PC-3 (cell line): ENCODE measurements at regions not wholly inside any gene's neighbourhood (a gene's known extent, or its start where the extent isn't known, plus 50 kb on each side); places are given as distances from the start of the nearest gene placed in this dataset.

Experiments
- ATAC-seq: fragments of 200-7000 bp; cut with Tn5 transposase; 2 replicates; pipeline ENCODE4 v1.9.1; 2020; ENCODE audit warnings: mild to moderate bottlenecking, moderate library complexity
- BruUV-seq: library from RNA; stranded (reverse); fragments of 400-500 nt; replicated peaks from 2 replicates; lab custom pipeline; 2021; lab: Mats Ljungman, UMichigan
- CTCF ChIA-PET: fragments of 300-600 bp; sonication (Branson Sonifier 250); formaldehyde crosslinking; loops from one replicate; lab custom pipeline; 2022; ENCODE audit warnings: antibody characterized with exemption; lab: Charles Lee
- POLR2A ChIA-PET: fragments of 300-600 bp; sonication (Branson Sonifier 250); formaldehyde crosslinking; loops from one replicate; lab custom pipeline; 2022; ENCODE audit warnings: antibody characterized with exemption; ENCODE audit not compliant: unreplicated experiment; lab: Charles Lee
- DNase-seq: peaks from one replicate; pipeline ENCODE4 v3.0.0-alpha.2; 2015
- H2AFZ ChIP-seq: fragments of 300-600 bp; sonication (generic); 2 replicates; pipeline ENCODE4 v1.6.0; 2016; ENCODE audit warnings: antibody characterized with exemption, low read length
- H3F3A ChIP-seq: fragments of 300-600 bp; sonication (generic); one replicate; pipeline ENCODE4 v1.6.0; 2017; ENCODE audit warnings: antibody characterized with exemption, low read length, control low read depth, mild to moderate bottlenecking; ENCODE audit not compliant: unreplicated experiment
- H3K27ac ChIP-seq: fragments of 300-600 bp; sonication (generic); 2 replicates; pipeline ENCODE4 v1.5.1; 2016; ENCODE audit warnings: mild to moderate bottlenecking, low read length
- H3K27me3 ChIP-seq: fragments of 300-600 bp; sonication (generic); 2 replicates; pipeline ENCODE4 v1.6.1; 2016; ENCODE audit warnings: low read length, mixed read lengths
- H3K36me3 ChIP-seq: fragments of 300-600 bp; sonication (generic); 2 replicates; pipeline ENCODE4 v1.6.1; 2016; ENCODE audit warnings: low read depth, mixed run types, low read length, mixed read lengths
- H3K4me1 ChIP-seq: fragments of 300-600 bp; sonication (generic); 2 replicates; pipeline ENCODE4 v1.5.1; 2016; ENCODE audit warnings: low read length; ENCODE audit not compliant: insufficient read depth
- H3K4me2 ChIP-seq: fragments of 300-600 bp; sonication (generic); 2 replicates; pipeline ENCODE4 v1.6.0; 2016; ENCODE audit warnings: low read length
- H3K4me3 ChIP-seq: fragments of 300-600 bp; sonication (generic); 2 replicates; pipeline ENCODE4 v1.5.1; 2016; ENCODE audit warnings: mild to moderate bottlenecking, low read length, mixed read lengths
- H3K79me2 ChIP-seq: fragments of 300-600 bp; sonication (generic); 2 replicates; pipeline ENCODE4 v1.6.1; 2017; ENCODE audit warnings: low read length, mixed read lengths
- H3K9ac ChIP-seq: fragments of 300-600 bp; sonication (generic); 2 replicates; pipeline ENCODE4 v1.6.0; 2016; ENCODE audit warnings: mild to moderate bottlenecking, low read length
- H3K9me2 ChIP-seq: fragments of 300-600 bp; sonication (generic); replicated peaks from 2 replicates; pipeline ENCODE4 v1.6.1; 2016; ENCODE audit warnings: mixed run types, low read length, mixed read lengths
- H3K9me3 ChIP-seq: fragments of 300-600 bp; sonication (generic); 2 replicates; pipeline ENCODE4 v1.6.1; 2016; ENCODE audit warnings: low read length, mixed read lengths
- H4K20me1 ChIP-seq: fragments of 300-600 bp; sonication (generic); 2 replicates; pipeline ENCODE4 v1.6.1; 2016; ENCODE audit warnings: low read length, mixed read lengths
- CTCF ChIP-seq: fragments of 300-600 bp; sonication (generic); conservative IDR thresholded peaks from 2 replicates; pipeline ENCODE4 v1.5.1; 2017; ENCODE audit warnings: antibody characterized with exemption, low read depth, mild to moderate bottlenecking, low read length
- EZH2 ChIP-seq: fragments of 300-600 bp; sonication (generic); IDR thresholded peaks from one replicate; pipeline ENCODE4 v1.6.1; 2017; ENCODE audit warnings: antibody characterized with exemption, mild to moderate bottlenecking, low read length; ENCODE audit not compliant: unreplicated experiment
- EZH2phosphoT487 ChIP-seq: fragments of 300-600 bp; sonication (generic); IDR thresholded peaks from 2 replicates; pipeline ENCODE4 v1.6.1; 2018; ENCODE audit warnings: mild to moderate bottlenecking, antibody characterized with exemption, low read length, borderline replicate concordance
- intact Hi-C: fragments of 100-400 bp; cut with micrococcal nuclease; formaldehyde crosslinking; loops from 2 replicates; pipeline ENCODE4 v1.9.0; 2023

DNA sequence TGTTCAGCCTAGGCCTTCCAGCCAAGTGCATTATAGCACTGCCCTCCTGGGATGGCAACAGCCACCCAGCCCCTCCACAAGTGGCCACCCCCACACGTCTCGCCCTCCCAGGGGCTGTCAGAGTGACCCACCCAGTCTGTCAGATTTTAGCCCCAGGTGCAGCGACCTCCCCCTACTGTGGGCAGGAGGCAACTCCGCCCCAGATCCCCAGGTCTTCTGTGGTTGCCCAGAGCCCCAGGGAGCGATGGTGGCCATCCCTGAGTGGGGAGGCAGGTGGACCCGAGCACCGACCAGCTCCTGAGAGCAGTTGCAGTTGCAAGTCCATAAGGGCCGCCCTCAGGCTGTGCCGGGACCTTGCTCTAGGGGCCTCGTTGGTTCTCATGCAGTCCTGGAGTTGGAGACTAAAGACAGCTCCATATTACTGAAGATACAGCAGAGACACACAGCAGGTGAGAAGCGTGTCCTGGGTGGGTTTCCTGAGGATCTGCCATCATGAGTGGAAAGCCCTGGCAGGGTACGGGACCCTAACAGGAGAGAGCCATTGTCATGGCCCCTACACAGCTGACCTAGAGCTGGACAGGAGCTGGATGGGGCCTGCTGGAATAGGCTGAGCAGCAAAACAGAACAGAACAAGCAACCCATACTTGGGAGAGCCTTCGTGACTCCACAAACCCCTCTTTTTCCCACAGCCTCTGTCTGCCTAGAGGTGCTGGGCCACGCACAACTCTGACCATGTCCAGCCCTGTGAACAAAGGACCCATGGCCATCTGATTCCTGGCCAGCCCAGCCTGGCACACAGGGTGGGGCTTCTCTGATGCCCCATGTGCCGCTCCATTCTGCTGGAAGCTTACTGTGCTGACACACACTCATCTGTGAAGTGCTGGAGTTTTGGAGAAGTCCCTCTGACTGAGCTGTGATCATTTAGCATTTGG, 110.3 kb upstream of the ALDH1A3 start:
- H2AFZ ChIP-seq: no peak overlapping the region
- H3K4me2 ChIP-seq: no peak overlapping the region
- POLR2A ChIA-PET: no interaction called here
- no peak overlapping the region for H3K4me3 ChIP-seq
- TF ChIP-seq EZH2phosphoT487 (no peak), EZH2 (no peak), CTCF (no peak)
- H3K9me3 ChIP-seq: no peaks in the 10 kb centered on the region
- no peaks in the 10 kb centered on the region for H3K36me3 ChIP-seq
- H4K20me1 ChIP-seq: no peaks in the 10 kb centered on the region
- no peaks in the 10 kb centered on the region for H3F3A ChIP-seq
- H3K27me3 ChIP-seq: no peaks in the 10 kb centered on the region
- no peak for DNase-seq
- H3K4me1 ChIP-seq: peaks cover 6% of the 10 kb centered on the region; the same call in 1 of the 2 replicates
- CTCF ChIA-PET: no interaction called here
- no peak overlapping the region for H3K27ac ChIP-seq
- H3K9me2 ChIP-seq: no peaks in the 10 kb centered on the region
- H3K9ac ChIP-seq: no peak overlapping the region
- no peak for ATAC-seq
- intact Hi-C loops: no loop called here
- no TSS peak for BruUV-seq
- H3K79me2 ChIP-seq: no peaks in the 10 kb centered on the region

GRCh38 chr15:100769975-100770340, 109.7 kb upstream of the ALDH1A3 start:
- no peak overlapping the region for H3K9ac ChIP-seq
- H3K4me3 ChIP-seq: no peak overlapping the region
- H3K27me3 ChIP-seq: no peaks in the 10 kb centered on the region
- H3F3A ChIP-seq: no peaks in the 10 kb centered on the region
- ChIA-PET POLR2A (no interaction called here), CTCF (no interaction called here)
- H4K20me1 ChIP-seq: no peaks in the 10 kb centered on the region
- no peaks in the 10 kb centered on the region for H3K79me2 ChIP-seq
- no peak overlapping the region for H2AFZ ChIP-seq
- no peaks in the 10 kb centered on the region for H3K9me2 ChIP-seq
- DNase-seq: no peak
- H3K36me3 ChIP-seq: no peaks in the 10 kb centered on the region
- H3K27ac ChIP-seq: no peak overlapping the region
- intact Hi-C loops: no loop called here
- H3K4me1 ChIP-seq: peaks cover 4% of the 10 kb centered on the region; the same call in 1 of the 2 replicates
- TF ChIP-seq EZH2: no peak
- no peak for TF ChIP-seq EZH2phosphoT487
- no peak for TF ChIP-seq CTCF
- H3K4me2 ChIP-seq: no peak overlapping the region
- no peaks in the 10 kb centered on the region for H3K9me3 ChIP-seq
- no peak for ATAC-seq
- BruUV-seq: no TSS peak
